H1 (cell line): ENCODE measurements at regions not wholly inside any gene's neighbourhood (a gene's known extent, or its start where the extent isn't known, plus 50 kb on each side); places are given as distances from the start of the nearest gene placed in this dataset.

ENCODE experiments used
- BRCA1 ChIP-seq: IDR thresholded peaks from 2 replicates; pipeline ENCODE4 v1.6.1; 2012; ENCODE audit warnings: low read depth, low read length, improper control_type of control experiment
- CHD1 ChIP-seq: IDR thresholded peaks from 2 replicates; pipeline ENCODE4 v1.6.1; 2012; ENCODE audit warnings: low read depth, low read length, improper control_type of control experiment
- CTCF ChIP-seq, 3 experiments: IDR thresholded peaks; 1 replicate in 2 of 3; 2 replicates in 1 of 3; pipeline versions ENCODE4 v1.5.1 to v1.6.1; 2011; ENCODE audit warnings: low read length in 3 of 3, mild to moderate bottlenecking in 3 of 3, inconsistent platforms in 2 of 3, low read depth in 1 of 3, moderate library complexity in 1 of 3; ENCODE audit not compliant: insufficient read depth in 1 of 3; ENCODE audit errors: control extremely low read depth in 1 of 3
- KDM5A ChIP-seq: fragments of 200-600 bp; IDR thresholded peaks from 2 replicates; pipeline ENCODE4 v1.7.1; 2012; ENCODE audit warnings: mild to moderate bottlenecking, low read length, inconsistent platforms, mixed read lengths

- TF ChIP-seq CTCF (IDR thresholded peaks at IDR 0.05; ENCODE audit: control extremely low read depth in 1 of 3, insufficient read depth in 1 of 3, low read depth in 1 of 3, low read length in 3 of 3) = peak; percentile 25 to 63 (median 52)
- TF ChIP-seq BRCA1 = no peak
- no peak for TF ChIP-seq KDM5A
- no peak for TF ChIP-seq CHD1
These were observed 97.2 kb upstream of the TMEM260 start (continued) for GRCh38 chr14:56482310-56482911.
